HepG2 (cell line): ENCODE measurements at regions not wholly inside any gene's neighbourhood (a gene's known extent, or its start where the extent isn't known, plus 50 kb on each side); places are given as distances from the start of the nearest gene placed in this dataset.

Experiments used
- CTCF ChIP-seq: sonication (generic); formaldehyde crosslinking; IDR thresholded peaks from 2 replicates; pipeline ENCODE4 v1.5.0; 2020; ENCODE audit warnings: mild to moderate bottlenecking, missing genetic modification reagents, moderate library complexity
- DR1 ChIP-seq: sonication (generic); formaldehyde crosslinking; IDR thresholded peaks from 2 replicates; pipeline ENCODE4 v1.8.0; 2021; ENCODE audit warnings: mild to moderate bottlenecking, missing genetic modification reagents, inconsistent platforms
- HDAC1 ChIP-seq: sonication (generic); formaldehyde crosslinking; IDR thresholded peaks from 2 replicates; pipeline ENCODE4 v1.5.1; 2020; ENCODE audit warnings: mild to moderate bottlenecking, missing genetic modification reagents
- ISX ChIP-seq: sonication (generic); formaldehyde crosslinking; conservative IDR thresholded peaks from 2 replicates; pipeline ENCODE4 v1.5.0; 2020; ENCODE audit warnings: missing genetic modification reagents
- MLX ChIP-seq: IDR thresholded peaks from 2 replicates; pipeline ENCODE4 v1.6.1; 2016
- POLR2A ChIP-seq, 2 experiments: IDR thresholded peaks; 2 replicates each; pipeline ENCODE4 v1.6.1; 2011; ENCODE audit warnings: low read depth in 2 of 2, low read length in 2 of 2, mild to moderate bottlenecking in 1 of 2, moderate library complexity in 1 of 2; ENCODE audit not compliant: insufficient read depth in 1 of 2
- PREB ChIP-seq: sonication (generic); formaldehyde crosslinking; IDR thresholded peaks from 2 replicates; pipeline ENCODE4 v1.4.0; 2020; ENCODE audit warnings: missing genetic modification reagents
- RERE ChIP-seq: IDR thresholded peaks from 2 replicates; pipeline ENCODE4 v1.6.1; 2016; ENCODE audit warnings: low read depth, missing genetic modification reagents, missing compliant biosample characterization
- SRSF9 ChIP-seq: fragments of 200-400 bp; formaldehyde crosslinking; IDR thresholded peaks from 2 replicates; pipeline ENCODE4 v1.6.1; 2018; ENCODE audit warnings: borderline replicate concordance, mild to moderate bottlenecking, low read depth, low read length; ENCODE audit not compliant: insufficient read depth, poor library complexity, severe bottlenecking
- ZFP36 ChIP-seq: fragments of 150-350 bp; IDR thresholded peaks from 2 replicates; pipeline ENCODE4 v1.6.1; 2018; ENCODE audit warnings: borderline replicate concordance, low read length, low read depth; ENCODE audit not compliant: partially characterized antibody
- ZNF530 ChIP-seq: sonication (generic); formaldehyde crosslinking; IDR thresholded peaks from 2 replicates; pipeline ENCODE4 v1.5.0; 2020; ENCODE audit warnings: low read depth, mild to moderate bottlenecking, missing genetic modification reagents
- ZNF768 ChIP-seq: sonication (generic); formaldehyde crosslinking; IDR thresholded peaks from 2 replicates; pipeline ENCODE4 v1.4.0; 2020; ENCODE audit warnings: missing genetic modification reagents

- TF ChIP-seq POLR2A (IDR thresholded peaks at IDR 0.05; ENCODE audit: insufficient read depth in 1 of 2, low read depth in 2 of 2, low read length in 2 of 2) (no peak), SRSF9 (no peak), ISX (CRISPR knock-in tag) (no peak), ZNF768 (CRISPR knock-in tag) (no peak), RERE (CRISPR knock-in tag) (no peak), HDAC1 (no peak), MLX (CRISPR knock-in tag) (no peak), DR1 (no peak), PREB (no peak), CTCF (CRISPR knock-in tag) (no peak), ZNF530 (CRISPR knock-in tag) (no peak), ZFP36 (no peak)
Observed at GRCh38 chr10:88162852-88163251, 299.4 kb downstream of the PTEN start.
